GM12878 (cell line): ENCODE measurements at regions not wholly inside any gene's neighbourhood (a gene's known extent, or its start where the extent isn't known, plus 50 kb on each side); places are given as distances from the start of the nearest gene placed in this dataset.

Source experiments
- ATAC-seq: fragments of 200-7000 bp; cut with Tn5 transposase; 3 replicates; pipeline ENCODE4 v1.9.1; 2020; ENCODE audit warnings: mild to moderate bottlenecking, moderate library complexity
- BruUV-seq: library from RNA; stranded (reverse); fragments of 400-500 nt; replicated peaks from 2 replicates; lab custom pipeline; 2021; lab: Mats Ljungman, UMichigan
- CTCF ChIA-PET: fragments of 300-600 bp; sonication (Branson Sonifier 250); formaldehyde crosslinking; extraction: SDS; loops from one replicate; lab custom pipeline; 2021; ENCODE audit warnings: inconsistent platforms; lab: Yijun Ruan, JAX
- POLR2A ChIA-PET: fragments of 350-600 bp; formaldehyde crosslinking; extraction: SDS; loops from one replicate; lab custom pipeline; 2021; ENCODE audit warnings: inconsistent platforms; lab: Charles Lee
- RAD21 ChIA-PET: fragments of 300-600 bp; sonication (Branson Sonifier 250); formaldehyde crosslinking; loops from one replicate; lab custom pipeline; 2023; ENCODE audit warnings: antibody characterized with exemption; ENCODE audit not compliant: unreplicated experiment; lab: Charles Lee
- SMC1A ChIA-PET: fragments of 300-600 bp; sonication (Branson Sonifier 250); formaldehyde crosslinking; loops from one replicate; lab custom pipeline; 2023; ENCODE audit not compliant: unreplicated experiment, uncharacterized antibody; lab: Charles Lee
- DNase-seq: peaks from one replicate; pipeline ENCODE4 v3.0.0-alpha.2; 2011; ENCODE audit warnings: low read depth, low spot score
- FAIRE-seq: peaks from 3 replicates; lab custom pipeline; 2011; peaks lifted over from hg19 to GRCh38; lab: Jason Lieb, UNC
- H2AFZ ChIP-seq: 2 replicates; pipeline ENCODE4 v1.6.0; 2011; ENCODE audit warnings: low read depth, low read length, control low read depth; ENCODE audit not compliant: control insufficient read depth
- H3K27ac ChIP-seq: 2 replicates; pipeline ENCODE4 v1.5.1; 2011; ENCODE audit warnings: control low read depth; ENCODE audit not compliant: control insufficient read depth, insufficient read depth
- H3K27me3 ChIP-seq, 2 experiments: replicated peaks in 1 of 2; 2 replicates each; pipeline versions ENCODE4 v1.6.0 to v1.6.1; 2011; ENCODE audit warnings: low read length in 1 of 2; ENCODE audit not compliant: control insufficient read depth in 2 of 2, insufficient read depth in 2 of 2
- H3K36me3 ChIP-seq, 2 experiments: 2 replicates each; pipeline ENCODE4 v1.5.1; 2011; ENCODE audit warnings: low read length in 1 of 2; ENCODE audit not compliant: control insufficient read depth in 2 of 2, insufficient read depth in 2 of 2
- H3K4me1 ChIP-seq: 2 replicates; pipeline ENCODE4 v1.6.1; 2011; ENCODE audit warnings: mild to moderate bottlenecking, low read length, moderate library complexity, mixed read lengths; ENCODE audit not compliant: control insufficient read depth, insufficient read depth
- H3K4me2 ChIP-seq: 2 replicates; pipeline ENCODE4 v1.6.0; 2011; ENCODE audit warnings: control low read depth; ENCODE audit not compliant: control insufficient read depth, insufficient read depth
- H3K4me3 ChIP-seq: fragments of 200-600 bp; sonication (generic); 2 replicates; pipeline ENCODE4 v1.5.1; 2016
- H3K79me2 ChIP-seq: 2 replicates; pipeline ENCODE4 v1.6.0; 2011; ENCODE audit warnings: low read length; ENCODE audit not compliant: control insufficient read depth, insufficient read depth
- H3K9ac ChIP-seq: 2 replicates; pipeline ENCODE4 v1.8.0; 2011; ENCODE audit warnings: low read length, control low read depth, mixed read lengths; ENCODE audit not compliant: control insufficient read depth, insufficient read depth
- H3K9me3 ChIP-seq: replicated peaks from 3 replicates; pipeline ENCODE4 v1.5.1; 2011; ENCODE audit warnings: mild to moderate bottlenecking, low read length; ENCODE audit not compliant: control insufficient read depth, insufficient read depth
- H4K20me1 ChIP-seq: 2 replicates; pipeline ENCODE4 v1.6.0; 2011; ENCODE audit not compliant: control insufficient read depth, insufficient read depth
- HDGF ChIP-seq: fragments of 450-650 bp; IDR thresholded peaks from 2 replicates; pipeline ENCODE4 v1.6.1; 2016; ENCODE audit warnings: antibody characterized with exemption
- HSF1 ChIP-seq: fragments of 150-350 bp; IDR thresholded peaks from 2 replicates; pipeline ENCODE4 v1.6.1; 2014; ENCODE audit warnings: mild to moderate bottlenecking, low read depth, low read length
- JUNB ChIP-seq: IDR thresholded peaks from 2 replicates; pipeline ENCODE4 v1.6.1; 2016; ENCODE audit warnings: antibody characterized with exemption, mild to moderate bottlenecking
- MYB ChIP-seq: fragments of 150-350 bp; IDR thresholded peaks from 2 replicates; pipeline ENCODE4 v1.6.1; 2014; ENCODE audit warnings: mild to moderate bottlenecking, low read depth, low read length, borderline replicate concordance
- SMAD5 ChIP-seq: IDR thresholded peaks from 2 replicates; pipeline ENCODE4 v1.6.1; 2016; ENCODE audit warnings: antibody characterized with exemption, low read depth
- YBX1 ChIP-seq: fragments of 450-650 bp; IDR thresholded peaks from 2 replicates; pipeline ENCODE4 v1.6.1; 2016; ENCODE audit warnings: antibody characterized with exemption
- WGBS: methylation state at CpG from one replicate; pipeline ENCODE4 v1.1.6; 2016; ENCODE audit warnings: low lambda C conversion rate; ENCODE audit not compliant: insufficient replicate concordance, insufficient coverage; ENCODE audit errors: missing lambda C conversion rate; 5-methylcytosine and 5-hydroxymethylcytosine counted together
- in situ Hi-C: fragments of 300-500 bp; cut with MboI; formaldehyde crosslinking; loops from 9 replicates; pipeline ENCODE4 v1.14.3; 2018; ENCODE audit warnings: mixed read lengths
- intact Hi-C: fragments of 100-400 bp; cut with micrococcal nuclease; formaldehyde crosslinking; loops from one replicate; pipeline ENCODE4 v1.14.2; 2022; ENCODE audit not compliant: unreplicated experiment
- TF ChIP-seq, protein P1 (sequence below): fragments of 450-650 bp; IDR thresholded peaks from 2 replicates; pipeline ENCODE4 v1.6.1; 2017; ENCODE audit warnings: antibody characterized with exemption, mild to moderate bottlenecking, moderate library complexity
- TF ChIP-seq, protein P2 (sequence below): IDR thresholded peaks from 2 replicates; pipeline ENCODE4 v1.6.1; 2011; ENCODE audit warnings: mild to moderate bottlenecking, low read depth, low read length, moderate library complexity; ENCODE audit not compliant: insufficient replicate concordance

- Histone ChIP-seq H3K4me3 (no peak overlapping the region), H4K20me1 (no peaks in the 10 kb centered on the region), H3K36me3 (no peaks in the 10 kb centered on the region; a peak in 1 of 4 replicates), H3K27me3 (no peaks in the 10 kb centered on the region), H3K27ac (no peak overlapping the region)
- RAD21 ChIA-PET = no interaction called here
- TF ChIP-seq HSF1 (no peak), MYB (no peak), HDGF (no peak)
- TF ChIP-seq, all 136 proteins: peak for 0
- in situ Hi-C loops (no loop called here), intact Hi-C loops (no loop called here)
- Histone ChIP-seq H3K79me2 (no peaks in the 10 kb centered on the region), H3K9ac (no peak overlapping the region), H2AFZ (no peak overlapping the region), H3K9me3 (no peaks in the 10 kb centered on the region; the same call in 2 of the 3 replicates), H3K4me1 (no peaks in the 10 kb centered on the region), H3K4me2 (no peak overlapping the region)
- 62% methylated on average over 2 of the region's 2 CpGs for WGBS
- DNase-seq (no peak), ATAC-seq (no peak), FAIRE-seq (no peak)
- ChIA-PET POLR2A (no interaction called here), SMC1A (interaction anchor here (1.2 kb wide), 1 partner anchor 45 kb away, joined by 3 read pairs; no protein-coding TSS in a partner anchor), CTCF (interaction anchor here (0.6 to 0.7 kb wide), 2 partner anchors 66 to 352 kb away, joined by 3 to 4 read pairs; no protein-coding TSS in a partner anchor)
- no TSS peak for BruUV-seq
Observed at GRCh38 chr6:6483168-6483567, 105.4 kb upstream of the LY86 start.

DNA sequence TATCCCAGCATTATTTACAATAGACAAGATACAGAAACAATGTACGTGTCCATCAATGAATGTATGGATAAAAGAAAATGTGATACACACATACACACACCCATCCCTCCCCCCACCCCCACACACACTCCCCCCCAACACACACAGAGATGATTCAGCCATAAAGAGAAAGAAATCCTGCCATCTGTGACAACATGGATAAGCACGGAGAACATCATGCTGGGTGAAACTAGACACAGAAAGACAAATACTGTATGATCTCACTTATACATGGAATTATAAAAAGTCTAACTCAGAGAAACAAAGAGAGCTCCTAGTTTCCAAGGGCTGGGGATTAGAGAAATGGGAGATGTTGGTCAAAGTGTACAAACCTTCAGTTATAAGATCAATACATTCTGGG, 104.8 kb upstream of the LY86 start:
- BruUV-seq = no TSS peak
- FAIRE-seq = no peak
- ATAC-seq = no peak
- no peak for DNase-seq
- Histone ChIP-seq H4K20me1 (no peaks in the 10 kb centered on the region), H3K9me3 (no peaks in the 10 kb centered on the region; the same call in 2 of the 3 replicates), H3K27me3 (no peaks in the 10 kb centered on the region), H2AFZ (no peak overlapping the region), H3K4me1 (no peaks in the 10 kb centered on the region), H3K79me2 (no peaks in the 10 kb centered on the region), H3K4me3 (no peak overlapping the region), H3K4me2 (no peak overlapping the region), H3K9ac (no peak overlapping the region), H3K36me3 (no peaks in the 10 kb centered on the region; a peak in 1 of 4 replicates), H3K27ac (no peak overlapping the region)
- ChIA-PET POLR2A (no interaction called here), SMC1A (interaction anchor here (1.2 kb wide), 1 partner anchor 46 kb away, joined by 3 read pairs; no protein-coding TSS in a partner anchor), CTCF (no interaction called here), RAD21 (no interaction called here)
- in situ Hi-C loops (no loop called here), intact Hi-C loops (no loop called here)
- 65% methylated on average over 2 of the region's 2 CpGs for WGBS
- TF ChIP-seq YBX1 = no peak
- TF ChIP-seq SMAD5 = no peak
- TF ChIP-seq, protein P1, sequence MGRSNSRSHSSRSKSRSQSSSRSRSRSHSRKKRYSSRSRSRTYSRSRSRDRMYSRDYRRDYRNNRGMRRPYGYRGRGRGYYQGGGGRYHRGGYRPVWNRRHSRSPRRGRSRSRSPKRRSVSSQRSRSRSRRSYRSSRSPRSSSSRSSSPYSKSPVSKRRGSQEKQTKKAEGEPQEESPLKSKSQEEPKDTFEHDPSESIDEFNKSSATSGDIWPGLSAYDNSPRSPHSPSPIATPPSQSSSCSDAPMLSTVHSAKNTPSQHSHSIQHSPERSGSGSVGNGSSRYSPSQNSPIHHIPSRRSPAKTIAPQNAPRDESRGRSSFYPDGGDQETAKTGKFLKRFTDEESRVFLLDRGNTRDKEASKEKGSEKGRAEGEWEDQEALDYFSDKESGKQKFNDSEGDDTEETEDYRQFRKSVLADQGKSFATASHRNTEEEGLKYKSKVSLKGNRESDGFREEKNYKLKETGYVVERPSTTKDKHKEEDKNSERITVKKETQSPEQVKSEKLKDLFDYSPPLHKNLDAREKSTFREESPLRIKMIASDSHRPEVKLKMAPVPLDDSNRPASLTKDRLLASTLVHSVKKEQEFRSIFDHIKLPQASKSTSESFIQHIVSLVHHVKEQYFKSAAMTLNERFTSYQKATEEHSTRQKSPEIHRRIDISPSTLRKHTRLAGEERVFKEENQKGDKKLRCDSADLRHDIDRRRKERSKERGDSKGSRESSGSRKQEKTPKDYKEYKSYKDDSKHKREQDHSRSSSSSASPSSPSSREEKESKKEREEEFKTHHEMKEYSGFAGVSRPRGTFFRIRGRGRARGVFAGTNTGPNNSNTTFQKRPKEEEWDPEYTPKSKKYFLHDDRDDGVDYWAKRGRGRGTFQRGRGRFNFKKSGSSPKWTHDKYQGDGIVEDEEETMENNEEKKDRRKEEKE = no peak
- TF ChIP-seq, protein P2, sequence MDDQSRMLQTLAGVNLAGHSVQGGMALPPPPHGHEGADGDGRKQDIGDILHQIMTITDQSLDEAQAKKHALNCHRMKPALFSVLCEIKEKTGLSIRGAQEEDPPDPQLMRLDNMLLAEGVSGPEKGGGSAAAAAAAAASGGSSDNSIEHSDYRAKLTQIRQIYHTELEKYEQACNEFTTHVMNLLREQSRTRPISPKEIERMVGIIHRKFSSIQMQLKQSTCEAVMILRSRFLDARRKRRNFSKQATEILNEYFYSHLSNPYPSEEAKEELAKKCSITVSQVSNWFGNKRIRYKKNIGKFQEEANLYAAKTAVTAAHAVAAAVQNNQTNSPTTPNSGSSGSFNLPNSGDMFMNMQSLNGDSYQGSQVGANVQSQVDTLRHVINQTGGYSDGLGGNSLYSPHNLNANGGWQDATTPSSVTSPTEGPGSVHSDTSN = no peak
- no peak for TF ChIP-seq JUNB
